HL-60 (cell line): ENCODE measurements at regions not wholly inside any gene's neighbourhood (a gene's known extent, or its start where the extent isn't known, plus 50 kb on each side); places are given as distances from the start of the nearest gene placed in this dataset.

ENCODE experiments used
- DNase-seq, 2 experiments: peaks; one replicate each; pipeline ENCODE4 v3.0.0-alpha.2; 2010 to 2020; ENCODE audit warnings: low read depth in 1 of 2, low spot score in 1 of 2
- H3K27ac ChIP-seq: fragments of 250-450 bp; sonication (Bioruptor Pico); replicated peaks from 2 replicates; pipeline ENCODE4 v1.5.1; 2020; ENCODE audit warnings: mild to moderate bottlenecking, moderate library complexity
- H3K27me3 ChIP-seq: fragments of 250-450 bp; sonication (Bioruptor Pico); 2 replicates; pipeline ENCODE4 v1.5.1; 2021; ENCODE audit warnings: mild to moderate bottlenecking, moderate library complexity; ENCODE audit not compliant: insufficient read depth, poor library complexity, severe bottlenecking
- H3K4me3 ChIP-seq: replicated peaks from 2 replicates; pipeline ENCODE4 v1.5.1; 2011; ENCODE audit warnings: mild to moderate bottlenecking, control low read depth, low read length; ENCODE audit not compliant: insufficient read depth
- CTCF ChIP-seq: IDR thresholded peaks from one replicate; pipeline ENCODE4 v1.5.1; 2011; ENCODE audit warnings: low read length, control low read depth, inconsistent platforms; ENCODE audit not compliant: insufficient read depth
- GABPA ChIP-seq: IDR thresholded peaks from 2 replicates; pipeline ENCODE4 v1.6.1; 2012; ENCODE audit warnings: low read depth
- POLR2AphosphoS5 ChIP-seq: IDR thresholded peaks from 2 replicates; pipeline ENCODE4 v1.6.1; 2012; ENCODE audit warnings: low read depth
- REST ChIP-seq: IDR thresholded peaks from 2 replicates; pipeline ENCODE4 v1.6.1; 2012; ENCODE audit warnings: low read depth; ENCODE audit not compliant: insufficient replicate concordance
- SPI1 ChIP-seq: IDR thresholded peaks from 2 replicates; pipeline ENCODE4 v1.6.1; 2012; ENCODE audit warnings: low read depth, mild to moderate bottlenecking, borderline replicate concordance

- no peak overlapping the region for H3K27ac ChIP-seq
- no peak overlapping the region for H3K4me3 ChIP-seq
- DNase-seq = no peak
- TF ChIP-seq POLR2AphosphoS5 (no peak), CTCF (no peak), SPI1 (no peak), GABPA (no peak), REST (no peak)
- no peaks in the 10 kb centered on the region for H3K27me3 ChIP-seq
Observed at GRCh38 chr5:39870137-39870536, 445.4 kb upstream of the DAB2 start.

- H3K4me3 ChIP-seq = no peak overlapping the region
- no peak for DNase-seq
- TF ChIP-seq REST (no peak), POLR2AphosphoS5 (no peak), CTCF (no peak), GABPA (no peak), SPI1 (no peak)
- no peak overlapping the region for H3K27ac ChIP-seq
- H3K27me3 ChIP-seq = no peaks in the 10 kb centered on the region
Observed at GRCh38 chr5:39869396-39869795, 444.6 kb upstream of the DAB2 start.

GRCh38 chr5:39867923-39868322 is 443.1 kb upstream of the DAB2 start:
- Histone ChIP-seq H3K4me3 (no peak overlapping the region), H3K27ac (no peak overlapping the region), H3K27me3 (no peaks in the 10 kb centered on the region)
- DNase-seq = no peak
- TF ChIP-seq POLR2AphosphoS5 (no peak), SPI1 (no peak), CTCF (no peak), REST (no peak), GABPA (no peak)
